GM12878 (cell line): ENCODE measurements at regions not wholly inside any gene's neighbourhood (a gene's known extent, or its start where the extent isn't known, plus 50 kb on each side); places are given as distances from the start of the nearest gene placed in this dataset.
A peak's percentile ranks its signal among the peaks of the same experiment; 100 is the strongest.

Experiments used
- NFYB ChIP-seq: IDR thresholded peaks from 2 replicates; pipeline ENCODE4 v1.6.1; 2011; ENCODE audit warnings: low read depth, mild to moderate bottlenecking, low read length, improper control_type of control experiment, moderate library complexity; ENCODE audit not compliant: insufficient read depth
- TAF1 ChIP-seq: IDR thresholded peaks from 2 replicates; pipeline ENCODE4 v1.6.1; 2011; ENCODE audit warnings: mild to moderate bottlenecking, low read depth, low read length, borderline replicate concordance

- TF ChIP-seq TAF1: no peak
- peak; percentile 53 for TF ChIP-seq NFYB
These were observed 102.0 kb upstream of the IGF1R start for GRCh38 chr15:98546329-98546728.
